Adrenal gland (tissue), 5 donors: ENCODE measurements at regions not wholly inside any gene's neighbourhood (a gene's known extent, or its start where the extent isn't known, plus 50 kb on each side); places are given as distances from the start of the nearest gene placed in this dataset.

ENCODE experiments used
- CTCF ChIP-seq, 6 experiments: fragments of 450-650 bp in 4 of 6; fragments of 200-600 bp in 2 of 6; sonication (generic) in 1 of 6; IDR thresholded peaks; 1 replicate in 5 of 6; 2 replicates in 1 of 6; pipeline versions ENCODE4 v1.5.1 to v1.8.0; 2016 to 2021; ENCODE audit warnings: antibody characterized with exemption in 6 of 6, mild to moderate bottlenecking in 2 of 6, moderate library complexity in 1 of 6
- POLR2A ChIP-seq, 2 donors: fragments of 450-650 bp; IDR thresholded peaks; one replicate each; pipeline ENCODE4 v1.6.1; 2017; ENCODE audit warnings: antibody characterized with exemption in 2 of 2, mild to moderate bottlenecking in 2 of 2, moderate library complexity in 1 of 2
- donor health status: DM: no; HTN: no; CAD: no.

- TF ChIP-seq CTCF (IDR thresholded peaks at IDR 0.05) (no peak), POLR2A (IDR thresholded peaks at IDR 0.05) (no peak)
These were observed 68.6 kb upstream of the RGS2 start for GRCh38 chr1:192740214-192740613.
